ENCODE measurements at regions not wholly inside any gene's neighbourhood (a gene's known extent, or its start where the extent isn't known, plus 50 kb on each side); places are given as distances from the start of the nearest gene placed in this dataset.
"Not testable (repeated sequence)": the region's sequence is repeated elsewhere in the genome, so short reads cannot be mapped to it uniquely, and the experiment has no call there.

DNA sequence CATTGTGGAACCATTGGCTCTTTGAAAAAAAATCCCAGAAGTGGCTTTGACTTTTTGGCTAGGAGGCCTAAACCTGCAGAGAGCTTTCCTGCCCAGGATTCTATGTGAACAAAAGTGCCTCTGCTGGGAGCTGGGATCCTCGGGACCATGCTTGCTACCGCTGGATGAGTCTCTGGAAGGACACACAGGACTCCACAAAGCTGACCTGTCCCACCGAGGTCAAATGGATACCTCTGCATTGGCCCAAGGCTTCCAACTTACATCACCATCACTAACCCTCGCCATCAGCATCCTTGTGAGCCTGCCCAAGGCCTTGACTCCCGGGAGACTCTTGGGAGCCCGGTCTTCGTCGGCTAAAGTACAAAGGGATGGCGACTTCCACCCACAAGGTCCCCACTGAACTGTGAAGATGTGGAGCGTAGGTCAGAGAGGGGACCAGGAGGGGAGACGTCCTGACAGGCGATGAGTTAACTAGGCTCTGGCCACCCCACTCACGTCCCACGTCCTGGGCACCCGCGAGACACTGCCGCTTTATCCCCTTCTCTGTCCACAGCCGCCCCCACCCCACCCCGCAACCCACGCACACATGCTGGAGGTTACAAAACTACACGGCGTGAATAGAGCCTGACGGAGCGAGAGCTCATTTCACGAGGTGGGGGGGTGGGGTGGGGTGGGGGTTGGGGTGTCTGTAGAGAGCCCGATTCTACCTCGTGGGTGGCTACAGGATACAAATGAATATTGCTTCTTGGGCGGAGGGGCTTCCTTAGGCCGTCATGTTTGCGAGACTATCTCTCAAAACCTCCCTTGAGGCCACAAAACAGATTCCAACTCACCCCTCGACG, 3906.8 kb upstream of the OR11H1 start:
- peaks cover 40% of the 10 kb centered on the region for H3K36me3 Mint-ChIP-seq
- ATAC-seq; intact Hi-C loops (cut with micrococcal nuclease); H3K4me3 ChIP-seq (ENCODE audit: low read length); H3K27ac Mint-ChIP-seq; H3K4me3 Mint-ChIP-seq; H3K27ac ChIP-seq (ENCODE audit: low read length); H3K27me3 ChIP-seq (ENCODE audit: control insufficient read depth, insufficient read depth, low read length); H3K4me1 ChIP-seq (ENCODE audit: control insufficient read depth, insufficient read depth, low read length); H3K27me3 Mint-ChIP-seq (ENCODE audit: low read depth in 2 of 2); H3K4me1 Mint-ChIP-seq; H3K36me3 ChIP-seq (ENCODE audit: control insufficient read depth, insufficient read depth, low read length); DNase-seq: not testable (repeated sequence)
- peaks cover 29 to 41% of the 10 kb centered on the region in 2 donors for H3K9me3 Mint-ChIP-seq
- peaks cover 40% of the 10 kb centered on the region for H3K9me3 ChIP-seq (ENCODE audit: control insufficient read depth, insufficient read depth, low read length)
- 84% methylated on average over 30 of the region's 32 CpGs for WGBS (ENCODE audit: insufficient coverage)

GRCh38 chr22:11622774-11623173, 3905.2 kb upstream of the OR11H1 start:
- H3K27me3 ChIP-seq (ENCODE audit: control insufficient read depth, insufficient read depth, low read length); DNase-seq; H3K27ac Mint-ChIP-seq; H3K4me1 Mint-ChIP-seq; intact Hi-C loops (cut with micrococcal nuclease); H3K4me3 ChIP-seq (ENCODE audit: low read length); ATAC-seq; H3K27me3 Mint-ChIP-seq (ENCODE audit: low read depth in 2 of 2); H3K4me3 Mint-ChIP-seq; H3K4me1 ChIP-seq (ENCODE audit: control insufficient read depth, insufficient read depth, low read length); H3K36me3 ChIP-seq (ENCODE audit: control insufficient read depth, insufficient read depth, low read length); H3K27ac ChIP-seq (ENCODE audit: low read length): not testable (repeated sequence)
- peaks cover 45% of the 10 kb centered on the region for H3K9me3 ChIP-seq (ENCODE audit: control insufficient read depth, insufficient read depth, low read length)
- H3K9me3 Mint-ChIP-seq, result peaks cover 21 to 31% of the 10 kb centered on the region in 2 donors
- peaks cover 36% of the 10 kb centered on the region for H3K36me3 Mint-ChIP-seq
- 87% methylated on average over 9 of the region's 9 CpGs for WGBS (ENCODE audit: insufficient coverage)

DNA sequence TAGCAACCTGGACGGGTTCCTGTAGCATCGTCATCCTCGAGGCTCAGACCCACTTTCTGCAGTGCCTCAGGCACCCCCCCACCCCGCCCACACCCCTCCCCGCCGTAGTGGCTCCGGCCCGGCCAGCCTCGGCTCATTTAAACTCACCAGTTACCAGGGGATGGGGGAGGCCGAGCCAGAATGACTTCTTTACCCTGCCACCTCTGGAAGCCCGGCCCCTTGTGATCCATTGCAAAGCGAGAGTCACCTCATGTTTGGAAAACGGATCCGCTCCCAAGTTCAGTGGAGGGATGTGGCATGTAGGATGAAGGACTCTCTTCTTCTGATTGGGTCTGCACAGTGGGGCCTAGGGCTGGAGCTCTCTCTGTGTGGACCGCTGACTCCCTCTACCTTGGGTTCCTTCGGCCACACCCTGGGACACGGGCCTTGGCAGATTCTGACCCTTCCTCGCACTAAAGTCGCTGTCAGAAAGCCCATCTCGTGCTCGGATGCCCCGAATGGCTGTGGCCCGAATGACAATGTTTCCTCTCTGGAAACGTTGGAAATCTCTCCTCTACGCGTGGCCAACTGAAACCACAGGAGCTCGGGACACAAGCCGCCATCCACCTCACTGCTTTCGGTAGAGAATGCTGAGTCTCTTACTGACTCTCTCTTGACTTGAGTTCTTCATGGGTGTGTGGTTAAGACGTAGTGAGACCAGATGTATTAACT, 3902.1 kb upstream of the OR11H1 start:
- H3K27me3 ChIP-seq (ENCODE audit: control insufficient read depth, insufficient read depth, low read length); DNase-seq; H3K4me3 Mint-ChIP-seq; H3K27ac ChIP-seq (ENCODE audit: low read length); H3K4me1 ChIP-seq (ENCODE audit: control insufficient read depth, insufficient read depth, low read length); H3K4me3 ChIP-seq (ENCODE audit: low read length); H3K27ac Mint-ChIP-seq; H3K36me3 ChIP-seq (ENCODE audit: control insufficient read depth, insufficient read depth, low read length); H3K27me3 Mint-ChIP-seq (ENCODE audit: low read depth in 2 of 2); H3K4me1 Mint-ChIP-seq; ATAC-seq; intact Hi-C loops (cut with micrococcal nuclease): not testable (repeated sequence)
- Mint-ChIP-seq H3K36me3 (peaks cover 30% of the 10 kb centered on the region), H3K9me3 (peaks cover 9 to 24% of the 10 kb centered on the region in 2 donors)
- peaks cover 56% of the 10 kb centered on the region for H3K9me3 ChIP-seq (ENCODE audit: control insufficient read depth, insufficient read depth, low read length)
- WGBS (ENCODE audit: insufficient coverage), result 87% methylated on average over 30 of the region's 30 CpGs

DNA sequence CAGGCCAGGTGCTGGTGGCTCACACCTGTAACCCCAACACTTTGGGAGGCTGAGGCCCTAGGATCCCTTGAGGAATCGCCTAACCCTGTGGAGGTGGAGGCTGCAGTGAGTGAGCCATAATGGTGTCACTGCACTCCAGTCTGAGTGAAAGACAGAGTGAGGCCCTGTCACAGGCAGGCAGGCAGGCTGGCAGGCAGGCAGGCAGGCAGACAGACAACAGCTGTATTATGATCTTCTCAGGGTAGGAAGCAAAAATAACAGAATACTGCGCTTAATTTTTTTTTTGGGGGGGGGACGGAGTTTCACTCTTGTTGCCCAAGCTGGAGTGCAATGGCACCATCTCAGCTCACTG, 3901.6 kb upstream of the OR11H1 start:
- ATAC-seq, result no peak
- H3K27ac ChIP-seq (ENCODE audit: low read length), result no peak overlapping the region
- H3K4me1 ChIP-seq (ENCODE audit: control insufficient read depth, insufficient read depth, low read length), result no peaks in the 10 kb centered on the region
- peaks cover 9 to 24% of the 10 kb centered on the region in 2 donors for H3K9me3 Mint-ChIP-seq
- peaks cover 30% of the 10 kb centered on the region for H3K36me3 Mint-ChIP-seq
- TF ChIP-seq, protein P1, sequence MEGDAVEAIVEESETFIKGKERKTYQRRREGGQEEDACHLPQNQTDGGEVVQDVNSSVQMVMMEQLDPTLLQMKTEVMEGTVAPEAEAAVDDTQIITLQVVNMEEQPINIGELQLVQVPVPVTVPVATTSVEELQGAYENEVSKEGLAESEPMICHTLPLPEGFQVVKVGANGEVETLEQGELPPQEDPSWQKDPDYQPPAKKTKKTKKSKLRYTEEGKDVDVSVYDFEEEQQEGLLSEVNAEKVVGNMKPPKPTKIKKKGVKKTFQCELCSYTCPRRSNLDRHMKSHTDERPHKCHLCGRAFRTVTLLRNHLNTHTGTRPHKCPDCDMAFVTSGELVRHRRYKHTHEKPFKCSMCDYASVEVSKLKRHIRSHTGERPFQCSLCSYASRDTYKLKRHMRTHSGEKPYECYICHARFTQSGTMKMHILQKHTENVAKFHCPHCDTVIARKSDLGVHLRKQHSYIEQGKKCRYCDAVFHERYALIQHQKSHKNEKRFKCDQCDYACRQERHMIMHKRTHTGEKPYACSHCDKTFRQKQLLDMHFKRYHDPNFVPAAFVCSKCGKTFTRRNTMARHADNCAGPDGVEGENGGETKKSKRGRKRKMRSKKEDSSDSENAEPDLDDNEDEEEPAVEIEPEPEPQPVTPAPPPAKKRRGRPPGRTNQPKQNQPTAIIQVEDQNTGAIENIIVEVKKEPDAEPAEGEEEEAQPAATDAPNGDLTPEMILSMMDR (IDR thresholded peaks at IDR 0.05), result no peak
- DNase-seq, result no peak
- no peak overlapping the region for H3K4me3 ChIP-seq (ENCODE audit: low read length)
- WGBS (ENCODE audit: insufficient coverage), result 93% methylated on average over 3 of the region's 3 CpGs
- no peaks in the 10 kb centered on the region for H3K27me3 Mint-ChIP-seq (ENCODE audit: low read depth in 2 of 2)
- no peaks in the 10 kb centered on the region for H3K27me3 ChIP-seq (ENCODE audit: control insufficient read depth, insufficient read depth, low read length)
- H3K9me3 ChIP-seq (ENCODE audit: control insufficient read depth, insufficient read depth, low read length), result peaks cover 54% of the 10 kb centered on the region
- intact Hi-C loops (cut with micrococcal nuclease), result no loop called here
- no peak overlapping the region for H3K4me3 Mint-ChIP-seq
- no peak overlapping the region for H3K27ac Mint-ChIP-seq
- no peaks in the 10 kb centered on the region for H3K36me3 ChIP-seq (ENCODE audit: control insufficient read depth, insufficient read depth, low read length)
- H3K4me1 Mint-ChIP-seq, result no peaks in the 10 kb centered on the region

GRCh38 chr22:11627036-11627435, 3901.0 kb upstream of the OR11H1 start:
- Mint-ChIP-seq H3K36me3 (peaks cover 30% of the 10 kb centered on the region), H3K9me3 (peaks cover 9 to 24% of the 10 kb centered on the region in 2 donors)
- ATAC-seq; H3K4me3 ChIP-seq (ENCODE audit: low read length); H3K27me3 Mint-ChIP-seq (ENCODE audit: low read depth in 2 of 2); DNase-seq; H3K27me3 ChIP-seq (ENCODE audit: control insufficient read depth, insufficient read depth, low read length); H3K4me1 Mint-ChIP-seq; H3K27ac Mint-ChIP-seq; intact Hi-C loops (cut with micrococcal nuclease); H3K36me3 ChIP-seq (ENCODE audit: control insufficient read depth, insufficient read depth, low read length); H3K27ac ChIP-seq (ENCODE audit: low read length); H3K4me3 Mint-ChIP-seq; H3K4me1 ChIP-seq (ENCODE audit: control insufficient read depth, insufficient read depth, low read length): not testable (repeated sequence)
- H3K9me3 ChIP-seq (ENCODE audit: control insufficient read depth, insufficient read depth, low read length), result peaks cover 50% of the 10 kb centered on the region
- WGBS (ENCODE audit: insufficient coverage), result 94% methylated on average over 20 of the region's 20 CpGs
